Memory B cell (primary cell): ENCODE measurements at regions not wholly inside any gene's neighbourhood (a gene's known extent, or its start where the extent isn't known, plus 50 kb on each side); places are given as distances from the start of the nearest gene placed in this dataset.
A peak's percentile ranks its signal among the peaks of the same experiment; 100 is the strongest.

Experiments used
- ATAC-seq: fragments of 150-1000 bp; cut with Tn5 transposase; 2 replicates; pipeline ENCODE4 v1.10.0; 2021; ENCODE audit warnings: low read depth, mild to moderate bottlenecking, moderate library complexity
- DNase-seq, 2 donors: peaks; one replicate each; pipeline ENCODE4 v3.0.0; 2022; ENCODE audit warnings: low spot score in 2 of 2
- H3K27ac Mint-ChIP-seq: one replicate; pipeline ENCODE4 v1.8.0; 2022; ENCODE audit warnings: mild to moderate bottlenecking, moderate library complexity, mixed read lengths
- H3K27me3 Mint-ChIP-seq: one replicate; pipeline ENCODE4 v1.8.0; 2022; ENCODE audit warnings: mixed read lengths
- H3K36me3 Mint-ChIP-seq: one replicate; pipeline ENCODE4 v1.8.0; 2022; ENCODE audit warnings: mild to moderate bottlenecking, mixed read lengths
- H3K4me1 Mint-ChIP-seq: one replicate; pipeline ENCODE4 v1.8.0; 2022; ENCODE audit warnings: mixed read lengths
- H3K4me3 Mint-ChIP-seq: one replicate; pipeline ENCODE4 v1.8.0; 2022; ENCODE audit warnings: mild to moderate bottlenecking, moderate library complexity, mixed read lengths
- H3K9me3 Mint-ChIP-seq: one replicate; pipeline ENCODE4 v1.8.0; 2022; ENCODE audit warnings: mixed read lengths

DNA sequence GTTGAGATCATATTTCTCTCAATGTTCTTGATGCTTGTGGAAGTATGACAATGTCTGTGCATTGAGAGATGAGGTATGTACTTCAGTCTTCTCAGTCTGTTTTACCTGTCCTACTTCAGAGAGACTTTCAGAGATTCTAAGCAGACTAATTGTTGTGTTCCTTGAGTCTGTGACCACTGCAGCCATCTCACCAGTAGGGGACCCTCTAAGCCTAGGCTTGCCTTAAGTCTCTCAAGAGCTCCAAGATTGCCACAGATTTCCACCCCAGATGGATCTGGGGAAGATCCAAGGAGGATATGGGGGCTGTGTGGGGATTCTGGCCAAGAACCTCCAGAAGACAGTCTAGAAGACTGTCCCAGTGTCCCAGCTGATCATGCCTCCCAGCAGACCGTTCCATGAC is 179.9 kb upstream of the PLET1 start:
- H3K27me3 Mint-ChIP-seq, result no peaks in the 10 kb centered on the region
- H3K9me3 Mint-ChIP-seq, result peaks cover 28% of the 10 kb centered on the region
- no peak for ATAC-seq
- H3K4me3 Mint-ChIP-seq, result no peak overlapping the region
- peaks cover 6% of the 10 kb centered on the region for H3K36me3 Mint-ChIP-seq
- H3K4me1 Mint-ChIP-seq, result no peaks in the 10 kb centered on the region
- DNase-seq, result no peak
- H3K27ac Mint-ChIP-seq, result no peak overlapping the region

DNA sequence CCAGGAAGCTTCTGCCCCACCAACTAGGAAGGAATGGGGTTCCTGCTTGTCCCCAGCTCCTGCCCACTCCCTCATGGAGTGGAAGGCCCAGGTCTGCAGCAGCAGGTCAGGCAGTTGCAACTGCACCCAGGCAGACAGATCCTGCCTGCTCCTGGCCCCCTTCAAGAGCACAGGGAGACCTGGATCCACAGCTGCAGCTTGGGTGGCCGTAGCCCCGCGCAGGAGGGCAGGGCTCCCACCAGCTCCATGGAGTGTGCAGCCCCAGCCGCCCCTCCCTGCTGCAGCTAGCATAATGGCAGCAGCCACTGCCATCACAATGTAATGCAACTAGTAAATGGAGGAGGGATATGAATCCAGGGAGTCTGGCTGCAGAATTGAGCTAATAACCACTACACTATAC is 187.5 kb upstream of the PLET1 start:
- H3K4me1 Mint-ChIP-seq, result no peaks in the 10 kb centered on the region
- DNase-seq (no peak), ATAC-seq (no peak)
- peaks cover 3% of the 10 kb centered on the region for H3K27me3 Mint-ChIP-seq
- no peak overlapping the region for H3K27ac Mint-ChIP-seq
- peaks cover 16% of the 10 kb centered on the region for H3K9me3 Mint-ChIP-seq
- no peak overlapping the region for H3K4me3 Mint-ChIP-seq
- peaks cover 2% of the 10 kb centered on the region for H3K36me3 Mint-ChIP-seq

DNA sequence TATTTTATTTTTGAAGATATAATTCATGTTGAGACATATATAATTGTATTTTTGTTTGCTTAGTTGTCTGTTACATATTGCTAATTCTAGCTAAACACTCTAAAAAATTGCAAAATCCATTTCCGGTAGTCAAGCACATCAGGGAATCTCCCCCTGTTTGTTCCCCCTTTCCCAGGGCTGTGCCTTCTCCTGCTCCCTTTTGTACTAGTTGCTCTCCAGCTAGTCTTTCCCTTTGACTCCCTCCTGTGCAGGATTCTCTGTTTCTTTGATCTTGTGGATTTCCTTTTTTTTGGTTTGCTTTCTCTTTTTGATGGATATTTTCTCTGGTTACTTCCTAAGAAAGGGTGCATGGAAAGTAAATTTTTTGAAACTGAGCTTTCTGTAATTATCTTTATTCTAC is 188.1 kb upstream of the PLET1 start:
- Mint-ChIP-seq H3K27ac (no peak overlapping the region), H3K4me3 (no peak overlapping the region), H3K36me3 (peaks cover 2% of the 10 kb centered on the region), H3K9me3 (peaks cover 14% of the 10 kb centered on the region), H3K4me1 (no peaks in the 10 kb centered on the region), H3K27me3 (peaks cover 3% of the 10 kb centered on the region)
- no peak for DNase-seq
- no peak for ATAC-seq

DNA sequence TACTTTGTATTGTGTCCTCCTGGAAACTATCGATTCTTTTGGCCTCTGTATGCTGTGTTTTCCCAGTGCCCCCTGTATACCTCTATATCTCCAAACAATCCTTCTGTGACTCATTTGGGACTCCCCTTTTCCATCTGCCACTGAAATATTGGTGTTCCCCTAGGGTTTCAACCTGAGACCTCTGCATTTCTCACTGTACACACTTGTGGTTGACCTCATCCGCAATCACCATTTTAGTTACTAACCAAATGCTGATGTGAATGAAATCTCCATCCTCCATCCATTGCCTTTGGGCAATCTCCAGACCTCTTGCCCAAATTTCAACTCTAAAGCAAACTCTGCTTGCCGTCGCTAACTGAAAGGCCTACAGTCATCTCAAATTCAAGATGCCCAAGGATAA is 190.6 kb upstream of the PLET1 start:
- Mint-ChIP-seq H3K27me3 (peaks cover 6% of the 10 kb centered on the region), H3K4me1 (no peaks in the 10 kb centered on the region), H3K9me3 (peaks cover 2% of the 10 kb centered on the region), H3K27ac (no peak overlapping the region), H3K4me3 (no peak overlapping the region), H3K36me3 (no peaks in the 10 kb centered on the region)
- ATAC-seq (no peak), DNase-seq (no peak)

DNA sequence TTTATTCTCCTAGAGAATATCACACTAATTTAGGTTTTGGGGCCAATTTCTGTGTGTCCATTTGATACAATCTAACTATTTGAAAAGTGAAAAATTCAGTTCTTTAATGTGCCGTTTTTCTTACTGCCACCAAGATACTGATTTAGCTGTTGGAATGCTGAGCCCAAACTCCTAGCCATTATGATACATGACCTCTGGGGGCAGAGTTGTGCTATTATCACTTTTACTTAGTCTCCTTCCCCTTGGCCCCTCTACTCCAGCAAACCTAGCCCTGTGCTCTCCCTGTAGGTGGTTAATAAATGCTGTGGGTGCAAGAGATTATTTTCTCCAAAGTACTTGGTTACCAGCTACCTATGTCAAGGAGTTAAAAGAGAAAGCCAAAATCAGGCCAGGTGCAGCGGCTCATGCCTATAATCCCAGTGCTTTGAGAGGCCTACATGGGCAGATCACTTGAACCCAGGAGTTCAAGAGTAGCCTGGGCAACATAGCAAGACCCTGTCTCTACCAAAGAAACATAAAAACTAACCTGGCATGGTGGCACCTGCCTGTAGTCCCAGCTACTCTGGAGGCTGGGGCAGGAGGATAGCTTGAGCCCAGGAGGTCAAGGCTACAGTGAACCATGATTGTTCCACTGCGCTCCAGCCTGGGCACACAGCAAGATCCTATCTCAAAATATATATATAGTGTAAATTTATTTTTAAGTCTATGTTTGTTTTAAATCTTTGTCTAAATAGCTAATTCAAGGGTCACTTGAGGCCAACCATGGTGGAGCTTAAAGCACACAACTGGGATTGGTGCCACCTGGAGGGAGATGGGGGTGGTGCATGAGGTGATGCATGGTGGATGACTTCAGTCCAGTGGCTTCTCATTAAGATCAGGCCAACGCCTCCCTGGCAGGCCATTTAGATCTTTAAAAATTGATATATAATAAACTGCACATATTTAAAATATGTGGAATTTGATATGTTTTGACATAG is 193.2 kb upstream of the PLET1 start:
- DNase-seq (no peak), ATAC-seq (no peak)
- no peak overlapping the region for H3K4me3 Mint-ChIP-seq
- H3K9me3 Mint-ChIP-seq, result peaks cover 3% of the 10 kb centered on the region
- H3K36me3 Mint-ChIP-seq, result no peaks in the 10 kb centered on the region
- H3K27me3 Mint-ChIP-seq, result peaks cover 6% of the 10 kb centered on the region
- no peaks in the 10 kb centered on the region for H3K4me1 Mint-ChIP-seq
- no peak overlapping the region for H3K27ac Mint-ChIP-seq

DNA sequence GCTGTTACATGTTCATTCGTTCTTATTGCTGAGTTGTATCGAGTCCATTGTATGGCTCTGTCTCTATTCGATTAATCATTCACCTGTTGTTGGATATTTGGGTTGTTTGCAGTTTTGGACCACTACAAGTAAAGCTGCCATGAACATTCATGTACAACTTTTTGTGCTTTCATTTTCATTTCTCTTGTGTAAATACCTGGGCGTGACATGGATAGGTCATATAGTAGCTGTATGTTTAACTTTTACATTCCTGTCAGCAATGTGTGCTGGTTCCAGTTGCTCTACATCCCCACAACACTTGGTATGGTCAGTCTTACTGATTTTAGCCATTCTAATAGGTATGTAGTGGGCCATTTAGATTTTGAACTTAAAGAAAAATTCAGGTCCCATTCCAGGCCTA is 194.2 kb upstream of the PLET1 start:
- H3K27me3 Mint-ChIP-seq, result peaks cover 6% of the 10 kb centered on the region
- H3K9me3 Mint-ChIP-seq, result peaks cover 3% of the 10 kb centered on the region
- no peak overlapping the region for H3K27ac Mint-ChIP-seq
- H3K4me3 Mint-ChIP-seq, result no peak overlapping the region
- H3K4me1 Mint-ChIP-seq, result peaks cover 3% of the 10 kb centered on the region
- H3K36me3 Mint-ChIP-seq, result no peaks in the 10 kb centered on the region
- ATAC-seq, result no peak
- DNase-seq, result no peak

DNA sequence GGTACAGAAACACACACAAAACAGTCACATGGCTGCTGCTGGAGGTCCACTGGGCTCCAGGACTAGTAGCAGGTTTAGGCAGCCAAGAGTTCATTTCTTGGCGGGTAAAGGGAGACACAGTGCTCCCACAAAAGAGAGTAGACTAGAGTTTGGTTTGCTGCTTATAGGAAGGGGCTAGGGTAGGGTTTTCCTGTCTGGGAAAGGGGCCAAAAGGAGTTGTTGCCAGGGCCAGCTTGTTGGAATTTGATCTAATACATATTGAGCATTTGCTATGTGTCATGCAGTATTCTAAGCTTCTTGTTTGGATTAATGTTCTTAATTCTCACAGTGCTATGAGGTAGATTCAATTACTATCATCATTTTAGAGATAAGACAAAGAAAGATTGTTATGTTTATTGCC is 195.1 kb upstream of the PLET1 start:
- no peak overlapping the region for H3K4me3 Mint-ChIP-seq
- no peak overlapping the region for H3K27ac Mint-ChIP-seq
- peaks cover 6% of the 10 kb centered on the region for H3K27me3 Mint-ChIP-seq
- DNase-seq (no peak), ATAC-seq (no peak)
- H3K36me3 Mint-ChIP-seq, result no peaks in the 10 kb centered on the region
- peaks cover 3% of the 10 kb centered on the region for H3K9me3 Mint-ChIP-seq
- H3K4me1 Mint-ChIP-seq, result peaks cover 3% of the 10 kb centered on the region

DNA sequence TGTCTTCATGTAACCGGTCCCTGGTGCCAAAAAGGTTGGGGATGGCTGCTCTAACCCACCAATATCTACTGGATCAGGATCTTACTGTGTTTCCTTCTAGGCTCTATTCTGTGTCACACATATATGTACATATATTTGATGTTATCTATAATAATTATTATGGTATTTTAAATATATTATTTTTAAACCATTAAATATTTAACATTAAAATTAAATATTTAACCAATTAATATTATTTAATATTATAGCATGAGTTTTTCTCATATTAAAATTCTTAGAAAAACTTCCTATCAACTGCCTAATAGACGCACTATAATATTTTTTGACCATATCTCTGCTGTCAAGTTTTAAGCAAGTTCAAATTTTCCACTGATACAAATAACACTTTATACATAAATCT is 196.9 kb upstream of the PLET1 start:
- no peak overlapping the region for H3K4me3 Mint-ChIP-seq

DNA sequence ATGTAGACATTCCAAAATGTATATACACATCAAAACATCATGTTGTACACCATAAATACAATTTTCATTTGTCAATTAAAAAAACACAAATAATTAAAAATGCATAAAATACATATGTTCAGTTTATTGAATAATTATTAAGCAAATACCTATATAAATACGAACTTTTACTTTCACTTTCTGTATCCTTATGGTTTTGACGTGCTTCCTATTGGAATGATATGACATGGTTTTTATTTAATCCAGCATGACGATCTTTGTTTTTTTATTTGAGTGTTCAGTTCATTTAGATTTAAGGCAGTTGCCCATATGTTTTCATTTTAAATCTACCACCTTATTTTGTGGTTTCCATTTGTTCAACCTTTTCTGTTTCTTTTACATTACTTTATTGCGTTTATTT is 198.3 kb upstream of the PLET1 start:
- DNase-seq (no peak), ATAC-seq (no peak)
- peaks cover 3% of the 10 kb centered on the region for H3K4me1 Mint-ChIP-seq
- peaks cover 3% of the 10 kb centered on the region for H3K27me3 Mint-ChIP-seq
- no peak overlapping the region for H3K27ac Mint-ChIP-seq
- peak overlapping the region; percentile 13 for H3K4me3 Mint-ChIP-seq
- H3K36me3 Mint-ChIP-seq, result no peaks in the 10 kb centered on the region
- peaks cover 3% of the 10 kb centered on the region for H3K9me3 Mint-ChIP-seq

More for the DNA sequence above, 196.9 kb upstream of the PLET1 start:
- DNase-seq (no peak), ATAC-seq (no peak)
- H3K36me3 Mint-ChIP-seq, result no peaks in the 10 kb centered on the region
- H3K27me3 Mint-ChIP-seq, result peaks cover 4% of the 10 kb centered on the region
- peaks cover 3% of the 10 kb centered on the region for H3K9me3 Mint-ChIP-seq
- H3K27ac Mint-ChIP-seq, result no peak overlapping the region
- peaks cover 3% of the 10 kb centered on the region for H3K4me1 Mint-ChIP-seq

DNA sequence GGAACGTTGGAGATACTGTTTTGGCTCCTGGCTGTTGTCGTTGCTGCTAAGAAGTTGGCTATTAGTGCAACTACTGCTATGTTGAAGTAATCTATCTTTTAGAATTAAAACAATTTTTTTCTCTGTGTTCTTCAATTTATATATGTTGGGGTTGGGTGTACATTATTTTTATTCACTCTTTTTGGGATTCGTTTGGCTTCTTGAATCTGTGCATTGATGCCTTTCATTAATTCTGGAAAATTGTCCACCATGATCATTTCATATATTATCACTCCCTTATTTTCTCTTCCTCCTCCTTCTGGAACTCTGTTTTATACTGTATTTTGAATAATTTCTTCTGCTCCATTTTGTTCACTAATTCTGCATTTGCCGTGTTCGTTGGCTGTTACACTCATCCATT is 199.5 kb upstream of the PLET1 start:
- Mint-ChIP-seq H3K27ac (no peak overlapping the region), H3K4me3 (no peak overlapping the region), H3K4me1 (peaks cover 3% of the 10 kb centered on the region), H3K9me3 (peaks cover 3% of the 10 kb centered on the region), H3K27me3 (peaks cover under 1% of the 10 kb centered on the region), H3K36me3 (no peaks in the 10 kb centered on the region)
- DNase-seq (no peak), ATAC-seq (no peak)

DNA sequence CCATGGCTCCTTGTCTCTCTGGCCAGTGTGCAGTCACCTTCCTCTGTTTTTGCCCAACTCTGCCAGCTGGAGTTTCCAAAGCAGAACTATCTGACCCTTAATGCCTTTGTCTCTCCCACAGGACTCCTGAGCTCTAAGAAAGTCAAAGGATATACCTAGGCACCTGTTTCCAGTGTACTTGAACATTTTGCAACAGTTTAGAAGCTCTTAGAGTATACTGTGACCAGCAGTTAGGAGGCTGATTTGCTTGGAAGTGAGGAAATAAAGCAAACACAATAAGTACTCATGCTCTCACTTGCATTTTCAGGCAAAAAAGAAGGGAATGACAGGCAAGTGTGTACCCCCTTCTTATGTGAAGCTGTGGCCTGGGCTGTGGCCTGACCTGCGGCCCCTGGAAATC is 204.3 kb upstream of the PLET1 start:
- ATAC-seq (no peak), DNase-seq (no peak)
- H3K36me3 Mint-ChIP-seq, result no peaks in the 10 kb centered on the region
- H3K27ac Mint-ChIP-seq, result no peak overlapping the region
- peaks cover 14% of the 10 kb centered on the region for H3K27me3 Mint-ChIP-seq
- H3K4me1 Mint-ChIP-seq, result no peaks in the 10 kb centered on the region
- no peak overlapping the region for H3K4me3 Mint-ChIP-seq
- no peaks in the 10 kb centered on the region for H3K9me3 Mint-ChIP-seq

DNA sequence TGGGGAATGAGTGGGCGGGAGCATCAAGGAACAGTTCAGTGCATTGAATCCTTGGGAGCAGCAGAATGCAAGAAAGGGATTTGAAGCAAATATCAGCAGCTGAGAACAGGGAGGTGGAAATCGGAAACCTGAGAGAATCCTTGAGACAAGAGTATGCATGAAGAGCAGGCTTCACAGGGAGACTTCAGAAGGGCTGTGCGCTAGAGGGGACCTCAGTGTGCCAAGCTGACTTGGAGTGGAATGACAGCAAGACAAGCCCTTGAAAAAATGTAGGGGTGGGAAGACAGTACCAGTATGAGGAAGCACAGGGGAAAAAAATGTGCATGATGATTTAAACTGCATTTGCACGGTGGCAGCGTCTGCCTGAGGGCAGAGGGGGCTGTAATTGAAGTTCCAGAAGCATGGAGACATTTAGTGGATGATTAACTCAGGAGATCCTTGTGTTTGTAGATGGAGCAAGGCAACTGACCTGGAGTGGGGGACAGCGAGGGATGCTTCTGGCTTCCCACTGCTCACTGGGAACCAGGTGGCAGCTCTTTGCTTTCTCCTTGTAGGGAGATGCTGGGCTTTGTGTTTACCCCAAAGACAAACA is 204.9 kb upstream of the PLET1 start:
- Mint-ChIP-seq H3K36me3 (no peaks in the 10 kb centered on the region), H3K27me3 (peaks cover 14% of the 10 kb centered on the region), H3K27ac (no peak overlapping the region), H3K9me3 (no peaks in the 10 kb centered on the region), H3K4me1 (no peaks in the 10 kb centered on the region), H3K4me3 (no peak overlapping the region)
- DNase-seq, result no peak
- ATAC-seq, result no peak

DNA sequence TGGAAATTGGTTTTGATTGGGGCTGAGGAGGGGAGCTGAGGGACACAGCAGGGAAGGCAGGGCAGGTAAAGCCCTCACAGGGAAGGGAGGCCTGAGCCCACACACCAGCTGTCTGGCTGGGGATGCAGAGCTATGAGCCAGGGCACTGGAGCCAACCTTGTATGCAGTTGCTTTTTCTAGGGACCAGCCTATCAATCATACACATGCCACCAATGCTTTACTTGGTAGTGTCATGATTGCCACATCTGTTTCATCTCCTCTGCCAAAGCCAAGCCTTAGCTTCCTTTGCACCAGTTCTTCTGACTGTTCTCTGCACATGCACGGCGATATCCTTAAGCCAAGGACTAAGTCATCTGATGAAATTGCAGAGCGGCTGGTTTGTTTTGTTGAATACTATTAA is 207.1 kb upstream of the PLET1 start:
- DNase-seq (no peak), ATAC-seq (no peak)
- no peaks in the 10 kb centered on the region for H3K4me1 Mint-ChIP-seq
- H3K36me3 Mint-ChIP-seq, result no peaks in the 10 kb centered on the region
- H3K9me3 Mint-ChIP-seq, result no peaks in the 10 kb centered on the region
- peaks cover 14% of the 10 kb centered on the region for H3K27me3 Mint-ChIP-seq
- H3K27ac Mint-ChIP-seq, result no peak overlapping the region
- no peak overlapping the region for H3K4me3 Mint-ChIP-seq

DNA sequence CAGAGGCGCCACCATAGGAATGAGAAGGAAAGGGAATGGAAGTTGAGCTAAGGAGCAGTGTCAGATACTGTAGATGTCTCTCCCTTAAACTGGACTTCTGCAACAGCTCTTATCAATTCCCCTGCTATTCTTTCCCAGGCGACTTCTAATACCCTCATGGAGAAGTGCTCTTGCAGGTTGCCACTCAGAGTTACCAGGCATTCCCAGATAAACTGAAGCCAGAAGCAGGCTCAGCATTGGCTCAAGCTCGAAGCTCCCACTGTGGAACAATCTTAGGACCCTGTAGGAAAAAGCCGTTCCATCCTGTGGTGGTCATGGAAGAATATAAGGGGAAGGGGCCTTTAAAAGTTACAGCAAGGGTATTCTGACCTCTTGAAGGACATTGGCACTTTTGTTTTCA is 208.7 kb upstream of the PLET1 start:
- Mint-ChIP-seq H3K27ac (no peak overlapping the region), H3K4me3 (no peak overlapping the region), H3K27me3 (peaks cover 14% of the 10 kb centered on the region), H3K36me3 (no peaks in the 10 kb centered on the region), H3K9me3 (no peaks in the 10 kb centered on the region), H3K4me1 (no peaks in the 10 kb centered on the region)
- no peak for ATAC-seq
- no peak for DNase-seq

DNA sequence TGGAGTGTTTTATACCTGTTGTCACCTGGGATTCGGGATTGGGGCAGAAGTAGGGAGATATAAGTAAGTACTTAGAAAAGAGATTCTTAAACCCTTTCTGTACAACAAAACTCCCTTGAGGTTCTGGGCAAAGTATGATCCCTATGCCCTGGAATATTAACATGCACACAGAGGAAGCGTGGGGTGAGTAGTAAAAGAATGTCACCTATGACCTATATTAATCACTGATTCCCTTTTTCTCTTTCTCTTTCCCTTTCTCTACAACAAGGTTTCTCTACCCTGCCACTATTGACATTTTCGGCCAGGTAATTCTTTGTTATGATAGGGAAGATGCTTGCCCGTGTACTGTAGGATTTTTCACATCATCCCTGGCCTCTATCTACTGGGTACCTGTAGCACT is 209.7 kb upstream of the PLET1 start:
- no peaks in the 10 kb centered on the region for H3K9me3 Mint-ChIP-seq
- peaks cover 12% of the 10 kb centered on the region for H3K27me3 Mint-ChIP-seq
- H3K27ac Mint-ChIP-seq, result no peak overlapping the region
- no peak for ATAC-seq
- no peaks in the 10 kb centered on the region for H3K36me3 Mint-ChIP-seq
- DNase-seq, result no peak
- H3K4me3 Mint-ChIP-seq, result no peak overlapping the region
- no peaks in the 10 kb centered on the region for H3K4me1 Mint-ChIP-seq
